ENCODE measurements at regions not wholly inside any gene's neighbourhood (a gene's known extent, or its start where the extent isn't known, plus 50 kb on each side); places are given as distances from the start of the nearest gene placed in this dataset.
"Not testable (repeated sequence)": the region's sequence is repeated elsewhere in the genome, so short reads cannot be mapped to it uniquely, and the experiment has no call there.

- DNase-seq (no peak), ATAC-seq (ENCODE audit: insufficient read depth, low FRiP score) (no peak)
- Histone ChIP-seq H3K36me3 (ENCODE audit: control insufficient read depth in 4 of 4, insufficient read depth in 4 of 4, low read length in 4 of 4) (no peaks in the 10 kb centered on the region), H3K4me3 (no peak overlapping the region), H3K9ac (ENCODE audit: insufficient read depth in 1 of 2, low read length in 2 of 2) (no peak overlapping the region), H3K27ac (ENCODE audit: low read depth in 1 of 2, low read length in 1 of 2) (no peak overlapping the region), H3K4me1 (ENCODE audit: control insufficient read depth in 5 of 5, insufficient read depth in 5 of 5, low read length in 5 of 5) (peaks cover 0 to 4% (median 0%) of the 10 kb centered on the region in 5 donors), H3K9me3 (ENCODE audit: control insufficient read depth in 4 of 4, insufficient read depth in 3 of 4, low read length in 3 of 4) (peaks cover 0 to 11% (median 0%) of the 10 kb centered on the region in 4 donors), H3K27me3 (ENCODE audit: control insufficient read depth in 3 of 3, insufficient read depth in 3 of 3, low read length in 2 of 3) (no peaks in the 10 kb centered on the region)
- 82 to 89% methylated on average over 14 of the region's 14 CpGs for WGBS, 2 donors
- TF ChIP-seq CTCF (IDR thresholded peaks at IDR 0.05; ENCODE audit: control extremely low read depth, extremely low read depth), result no peak
These were observed 73.3 kb upstream of the LRPAP1 start for GRCh38 chr4:3605491-3605890.

GRCh38 chr4:3602886-3603645 lies 70.8 kb upstream of the LRPAP1 start:
- H3K9ac ChIP-seq (ENCODE audit: insufficient read depth in 1 of 2, low read length in 2 of 2); H3K4me1 ChIP-seq (ENCODE audit: control insufficient read depth in 5 of 5, insufficient read depth in 5 of 5, low read length in 5 of 5); H3K27me3 ChIP-seq (ENCODE audit: control insufficient read depth in 3 of 3, insufficient read depth in 3 of 3, low read length in 2 of 3); ATAC-seq (ENCODE audit: insufficient read depth, low FRiP score); H3K27ac ChIP-seq (ENCODE audit: low read depth in 1 of 2, low read length in 1 of 2); DNase-seq; H3K4me3 ChIP-seq; H3K36me3 ChIP-seq (ENCODE audit: control insufficient read depth in 4 of 4, insufficient read depth in 4 of 4, low read length in 4 of 4): not testable (repeated sequence)
- peaks cover 0 to 14% (median 0%) of the 10 kb centered on the region in 4 donors for H3K9me3 ChIP-seq (ENCODE audit: control insufficient read depth in 4 of 4, insufficient read depth in 3 of 4, low read length in 3 of 4)
- 71 to 78% methylated on average over 11 of the region's 11 CpGs for WGBS, 2 donors

GRCh38 chr4:3601992-3602391 lies 69.8 kb upstream of the LRPAP1 start:
- no peak overlapping the region for H3K4me3 ChIP-seq
- 83 to 93% methylated on average over 3 of the region's 3 CpGs for WGBS, 2 donors
- peaks cover 0 to 5% (median 0%) of the 10 kb centered on the region in 3 donors for H3K27me3 ChIP-seq (ENCODE audit: control insufficient read depth in 3 of 3, insufficient read depth in 3 of 3, low read length in 2 of 3)
- H3K36me3 ChIP-seq (ENCODE audit: control insufficient read depth in 4 of 4, insufficient read depth in 4 of 4, low read length in 4 of 4), result no peaks in the 10 kb centered on the region
- peaks cover 0 to 14% (median 0%) of the 10 kb centered on the region in 4 donors for H3K9me3 ChIP-seq (ENCODE audit: control insufficient read depth in 4 of 4, insufficient read depth in 3 of 4, low read length in 3 of 4)
- H3K4me1 ChIP-seq (ENCODE audit: control insufficient read depth in 5 of 5, insufficient read depth in 5 of 5, low read length in 5 of 5), result no peaks in the 10 kb centered on the region
- H3K27ac ChIP-seq (ENCODE audit: low read depth in 1 of 2, low read length in 1 of 2), result no peak overlapping the region
- DNase-seq (no peak), ATAC-seq (ENCODE audit: insufficient read depth, low FRiP score) (no peak)
- TF ChIP-seq CTCF (IDR thresholded peaks at IDR 0.05; ENCODE audit: control extremely low read depth, extremely low read depth), result no peak
- H3K9ac ChIP-seq (ENCODE audit: insufficient read depth in 1 of 2, low read length in 2 of 2), result no peak overlapping the region

GRCh38 chr4:3601108-3601690 lies 69.0 kb upstream of the LRPAP1 start:
- H3K4me1 ChIP-seq (ENCODE audit: control insufficient read depth in 5 of 5, insufficient read depth in 5 of 5, low read length in 5 of 5); DNase-seq; H3K9ac ChIP-seq (ENCODE audit: insufficient read depth in 1 of 2, low read length in 2 of 2); H3K27me3 ChIP-seq (ENCODE audit: control insufficient read depth in 3 of 3, insufficient read depth in 3 of 3, low read length in 2 of 3); H3K4me3 ChIP-seq; ATAC-seq (ENCODE audit: insufficient read depth, low FRiP score); H3K27ac ChIP-seq (ENCODE audit: low read depth in 1 of 2, low read length in 1 of 2); H3K36me3 ChIP-seq (ENCODE audit: control insufficient read depth in 4 of 4, insufficient read depth in 4 of 4, low read length in 4 of 4): not testable (repeated sequence)
- H3K9me3 ChIP-seq (ENCODE audit: control insufficient read depth in 4 of 4, insufficient read depth in 3 of 4, low read length in 3 of 4), result peaks cover 0 to 14% (median 0%) of the 10 kb centered on the region in 4 donors
- 84 to 85% methylated on average over 10 to 12 of the region's 12 CpGs for WGBS, 2 donors
